ENCODE measurements at regions not wholly inside any gene's neighbourhood (a gene's known extent, or its start where the extent isn't known, plus 50 kb on each side); places are given as distances from the start of the nearest gene placed in this dataset.
"Not testable (repeated sequence)": the region's sequence is repeated elsewhere in the genome, so short reads cannot be mapped to it uniquely, and the experiment has no call there.

- no peak for DNase-seq
Measured at GRCh38 chr21:15283138-15283537, 218.3 kb upstream of the NRIP1 start.

GRCh38 chr21:15283789-15284188 is 219.0 kb upstream of the NRIP1 start:
- no peak for DNase-seq

- DNase-seq = no peak
Measured at GRCh38 chr21:15285556-15285955, 220.8 kb upstream of the NRIP1 start.

GRCh38 chr21:15289246-15289645 is 224.4 kb upstream of the NRIP1 start:
- no peak for DNase-seq

- DNase-seq = peak; percentile 67
Measured at GRCh38 chr21:15289896-15290841, 225.4 kb upstream of the NRIP1 start.

- DNase-seq = peak; percentile 1
Measured at GRCh38 chr21:15291621-15292266, 226.9 kb upstream of the NRIP1 start.

GRCh38 chr21:15293240-15293639 is 228.4 kb upstream of the NRIP1 start:
- DNase-seq = no peak

GRCh38 chr21:15295875-15296274 is 231.1 kb upstream of the NRIP1 start:
- DNase-seq = peak; percentile 0

- no peak for DNase-seq
Measured at GRCh38 chr21:15297824-15298223, 233.0 kb upstream of the NRIP1 start.

GRCh38 chr21:15298306-15298705 is 233.5 kb upstream of the NRIP1 start:
- DNase-seq = no peak

GRCh38 chr21:15298755-15299154 is 234.0 kb upstream of the NRIP1 start:
- DNase-seq = not testable (repeated sequence)

- no peak for DNase-seq
Measured at GRCh38 chr21:15300131-15300530, 235.3 kb upstream of the NRIP1 start.

- DNase-seq = no peak
Measured at GRCh38 chr21:15301014-15301413, 236.2 kb upstream of the NRIP1 start.

- no peak for DNase-seq
Measured at GRCh38 chr21:15301736-15302135, 236.9 kb upstream of the NRIP1 start.

- DNase-seq = no peak
Measured at GRCh38 chr21:15306271-15306670, 241.5 kb upstream of the NRIP1 start.

- DNase-seq = no peak
Measured at GRCh38 chr21:15308333-15308732, 243.5 kb upstream of the NRIP1 start.

- no peak for DNase-seq
Measured at GRCh38 chr21:15309022-15309590, 244.3 kb upstream of the NRIP1 start.

GRCh38 chr21:15309721-15310120 is 244.9 kb upstream of the NRIP1 start:
- DNase-seq = no peak

- no peak for DNase-seq
Measured at GRCh38 chr21:15311510-15311909, 246.7 kb upstream of the NRIP1 start.

- DNase-seq = not testable (repeated sequence)
Measured at GRCh38 chr21:15317034-15317433, 252.2 kb upstream of the NRIP1 start.

GRCh38 chr21:15319727-15320126 is 254.9 kb upstream of the NRIP1 start:
- no peak for DNase-seq

GRCh38 chr21:15324542-15324941 is 259.7 kb upstream of the NRIP1 start:
- DNase-seq = no peak

- DNase-seq = no peak
Measured at GRCh38 chr21:15326032-15326867, 261.4 kb upstream of the NRIP1 start.

Measured in NCI-H510A treated with DMSO at 0.1 percent for 48 hours (cell line).